HCT116 (cell line): ENCODE measurements at regions not wholly inside any gene's neighbourhood (a gene's known extent, or its start where the extent isn't known, plus 50 kb on each side); places are given as distances from the start of the nearest gene placed in this dataset.
A peak's percentile ranks its signal among the peaks of the same experiment; 100 is the strongest.

Experiments
- ATAC-seq: fragments of 200-7000 bp; cut with Tn5 transposase; 2 replicates; pipeline ENCODE4 v1.9.1; 2020; ENCODE audit warnings: mild to moderate bottlenecking, moderate library complexity
- BruUV-seq: library from RNA; stranded (reverse); fragments of 400-500 nt; replicated peaks from 2 replicates; lab custom pipeline; 2021; lab: Mats Ljungman, UMichigan
- CTCF ChIA-PET: fragments of 300-600 bp; sonication (Branson Sonifier 250); formaldehyde crosslinking; loops from one replicate; lab custom pipeline; 2021; ENCODE audit warnings: antibody characterized with exemption; lab: Charles Lee
- POLR2A ChIA-PET: fragments of 300-600, 350-600 bp; sonication (Branson Sonifier 250); formaldehyde crosslinking; loops from one replicate; lab custom pipeline; 2021; ENCODE audit warnings: antibody characterized with exemption; lab: Charles Lee
- RAD21 ChIA-PET, 2 experiments: fragments of 300-600 bp; sonication (Branson Sonifier 250); formaldehyde crosslinking; loops; one replicate each; lab custom pipeline; 2023; ENCODE audit warnings: low total read pairs in 2 of 2; ENCODE audit not compliant: uncharacterized antibody in 2 of 2, unreplicated experiment in 2 of 2, low non-redundant PET in 1 of 2; lab: Charles Lee
- DNase-seq: peaks from one replicate; pipeline ENCODE4 v3.0.0-alpha.2; 2010; ENCODE audit warnings: low read depth, low spot score
- H2AFZ ChIP-seq: fragments of 200-600 bp; shearing (Covaris generic), sonication (generic); 2 replicates; pipeline ENCODE4 v1.6.1; 2017; ENCODE audit warnings: low read depth, mixed run types, mixed read lengths, antibody characterized with exemption, low read length; ENCODE audit not compliant: poor library complexity, severe bottlenecking
- H3K27ac ChIP-seq: 2 replicates; pipeline ENCODE4 v1.5.1; 2012; ENCODE audit warnings: low read depth, low read length
- H3K27me3 ChIP-seq: fragments of 200-600 bp; sonication (generic); 2 replicates; pipeline ENCODE4 v1.6.1; 2016; ENCODE audit warnings: mixed run types, low read length, mixed read lengths; ENCODE audit not compliant: insufficient read depth
- H3K36me3 ChIP-seq, 2 experiments: fragments of 200-500 bp in 1 of 2; fragments of 200-600 bp in 1 of 2; sonication (Bioruptor generic) in 1 of 2; sonication (generic) in 1 of 2; 2 replicates each; pipeline versions ENCODE4 v1.5.1 to v1.6.1; 2014 to 2016; ENCODE audit warnings: low read length in 2 of 2, inconsistent platforms in 1 of 2, mixed read lengths in 1 of 2, mixed run types in 1 of 2; ENCODE audit not compliant: insufficient read depth in 2 of 2, control insufficient read depth in 1 of 2
- H3K4me1 ChIP-seq, 2 experiments: fragments of 200-600 bp in 1 of 2; sonication (generic) in 1 of 2; 2 replicates each; pipeline versions ENCODE4 v1.5.1 to v1.6.1; 2012 to 2017; ENCODE audit warnings: low read length in 2 of 2, inconsistent platforms in 1 of 2, mild to moderate bottlenecking in 1 of 2, mixed read lengths in 1 of 2, mixed run types in 1 of 2, moderate library complexity in 1 of 2; ENCODE audit not compliant: insufficient read depth in 2 of 2, control insufficient read depth in 1 of 2
- H3K4me2 ChIP-seq: fragments of 200-600 bp; sonication (generic); 2 replicates; pipeline ENCODE4 v1.6.1; 2017; ENCODE audit warnings: mixed run types, low read length, mixed read lengths
- H3K4me3 ChIP-seq, 2 experiments: fragments of 200-600 bp in 1 of 2; sonication (generic) in 1 of 2; replicated peaks in 1 of 2; 2 replicates each; pipeline ENCODE4 v1.5.1; 2011 to 2016; ENCODE audit warnings: low read length in 2 of 2, control low read depth in 1 of 2, low read depth in 1 of 2, mild to moderate bottlenecking in 1 of 2, mixed read lengths in 1 of 2, mixed run types in 1 of 2
- H3K79me2 ChIP-seq: fragments of 200-600 bp; sonication (generic); 2 replicates; pipeline ENCODE4 v1.6.1; 2017; ENCODE audit warnings: mild to moderate bottlenecking, mixed run types, low read length, moderate library complexity, mixed read lengths; ENCODE audit not compliant: insufficient read depth
- H3K9ac ChIP-seq: fragments of 200-600 bp; sonication (generic); 2 replicates; pipeline ENCODE4 v1.6.1; 2016; ENCODE audit warnings: low read length, mixed read lengths
- H3K9me2 ChIP-seq: fragments of 200-600 bp; sonication (generic), shearing (Covaris generic); 2 replicates; pipeline ENCODE4 v1.6.1; 2017; ENCODE audit warnings: mixed run types, mild to moderate bottlenecking, moderate library complexity; ENCODE audit not compliant: insufficient read depth
- H3K9me3 ChIP-seq, 2 experiments: fragments of 200-500 bp in 1 of 2; fragments of 200-600 bp in 1 of 2; sonication (Bioruptor generic) in 1 of 2; sonication (generic) in 1 of 2; 2 replicates each; pipeline ENCODE4 v1.6.1; 2014 to 2017; ENCODE audit warnings: low read length in 2 of 2, mixed read lengths in 2 of 2, inconsistent platforms in 1 of 2, low read depth in 1 of 2, mild to moderate bottlenecking in 1 of 2, mixed run types in 1 of 2, moderate library complexity in 1 of 2; ENCODE audit not compliant: control insufficient read depth in 1 of 2, insufficient read depth in 1 of 2
- H4K20me1 ChIP-seq: fragments of 200-600 bp; sonication (generic), shearing (Covaris generic); 2 replicates; pipeline ENCODE4 v1.6.1; 2017; ENCODE audit warnings: mixed run types, mild to moderate bottlenecking, moderate library complexity; ENCODE audit not compliant: insufficient read depth
- ATF3 ChIP-seq: IDR thresholded peaks from 2 replicates; pipeline ENCODE4 v1.6.1; 2012
- EZH2 ChIP-seq: fragments of 200-600 bp; sonication (generic); IDR thresholded peaks from 2 replicates; pipeline ENCODE4 v1.6.1; 2017; ENCODE audit warnings: antibody characterized with exemption, mixed run types
- FOSL1 ChIP-seq: IDR thresholded peaks from 2 replicates; pipeline ENCODE4 v1.6.1; 2012; ENCODE audit warnings: low read depth
- JUND ChIP-seq: IDR thresholded peaks from 2 replicates; pipeline ENCODE4 v1.6.1; 2012
- POLR2AphosphoS5 ChIP-seq: IDR thresholded peaks from 2 replicates; pipeline ENCODE4 v1.6.1; 2011; ENCODE audit warnings: mild to moderate bottlenecking, low read depth, low read length, moderate library complexity
- RAD21 ChIP-seq: IDR thresholded peaks from 2 replicates; pipeline ENCODE4 v1.6.1; 2012; ENCODE audit warnings: low read depth, mild to moderate bottlenecking
- SIN3A ChIP-seq: IDR thresholded peaks from 2 replicates; pipeline ENCODE4 v1.6.1; 2012; ENCODE audit warnings: low read depth
- SRF ChIP-seq: IDR thresholded peaks from 2 replicates; pipeline ENCODE4 v1.6.1; 2012; ENCODE audit warnings: low read depth
- intact Hi-C: fragments of 100-400 bp; cut with micrococcal nuclease; formaldehyde crosslinking; loops from 2 replicates; pipeline ENCODE4 v1.10.0; 2022
- TF ChIP-seq, protein P1 (sequence below), 3 experiments: fragments of 200-600 bp in 1 of 3; sonication (generic) in 1 of 3; IDR thresholded peaks in 2 of 3; conservative IDR thresholded peaks in 1 of 3; 2 replicates each; pipeline ENCODE4 v1.5.1; 2012 to 2017; ENCODE audit warnings: low read depth in 2 of 3, low read length in 2 of 3, antibody characterized with exemption in 1 of 3, borderline replicate concordance in 1 of 3, control low read depth in 1 of 3, mild to moderate bottlenecking in 1 of 3, mixed read lengths in 1 of 3, mixed run types in 1 of 3, moderate library complexity in 1 of 3; ENCODE audit not compliant: insufficient read depth in 1 of 3
- TF ChIP-seq, protein P2 (sequence below): IDR thresholded peaks from 2 replicates; pipeline ENCODE4 v1.6.1; 2012; ENCODE audit warnings: low read depth

GRCh38 chr12:128069359-128069997, 197.5 kb upstream of the TMEM132C start:
- Histone ChIP-seq H3K79me2 (no peaks in the 10 kb centered on the region), H3K36me3 (no peaks in the 10 kb centered on the region), H3K4me2 (no peak overlapping the region), H3K9ac (no peak overlapping the region), H3K9me2 (no peaks in the 10 kb centered on the region), H3K27ac (no peak overlapping the region), H3K4me1 (no peaks in the 10 kb centered on the region), H3K4me3 (no peak overlapping the region), H3K27me3 (no peaks in the 10 kb centered on the region), H3K9me3 (peaks cover 0 to 10% of the 10 kb centered on the region in 2 experiments; a peak in 1 of 4 replicates), H2AFZ (no peak overlapping the region), H4K20me1 (no peaks in the 10 kb centered on the region)
- TF ChIP-seq, protein P1, sequence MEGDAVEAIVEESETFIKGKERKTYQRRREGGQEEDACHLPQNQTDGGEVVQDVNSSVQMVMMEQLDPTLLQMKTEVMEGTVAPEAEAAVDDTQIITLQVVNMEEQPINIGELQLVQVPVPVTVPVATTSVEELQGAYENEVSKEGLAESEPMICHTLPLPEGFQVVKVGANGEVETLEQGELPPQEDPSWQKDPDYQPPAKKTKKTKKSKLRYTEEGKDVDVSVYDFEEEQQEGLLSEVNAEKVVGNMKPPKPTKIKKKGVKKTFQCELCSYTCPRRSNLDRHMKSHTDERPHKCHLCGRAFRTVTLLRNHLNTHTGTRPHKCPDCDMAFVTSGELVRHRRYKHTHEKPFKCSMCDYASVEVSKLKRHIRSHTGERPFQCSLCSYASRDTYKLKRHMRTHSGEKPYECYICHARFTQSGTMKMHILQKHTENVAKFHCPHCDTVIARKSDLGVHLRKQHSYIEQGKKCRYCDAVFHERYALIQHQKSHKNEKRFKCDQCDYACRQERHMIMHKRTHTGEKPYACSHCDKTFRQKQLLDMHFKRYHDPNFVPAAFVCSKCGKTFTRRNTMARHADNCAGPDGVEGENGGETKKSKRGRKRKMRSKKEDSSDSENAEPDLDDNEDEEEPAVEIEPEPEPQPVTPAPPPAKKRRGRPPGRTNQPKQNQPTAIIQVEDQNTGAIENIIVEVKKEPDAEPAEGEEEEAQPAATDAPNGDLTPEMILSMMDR (IDR thresholded peaks at IDR 0.05 in 2 of 3, conservative IDR thresholded peaks at IDR 0.05 in 1 of 3; ENCODE audit: borderline replicate concordance in 1 of 3, insufficient read depth in 1 of 3, low read depth in 2 of 3, low read length in 2 of 3), result peak; percentile 24 to 74 (median 59); a peak in 5 of 6 replicates
- TF ChIP-seq RAD21 (peak; percentile 58), FOSL1 (no peak)
- ChIA-PET RAD21 (interaction anchor here in 1 of 2 experiments (0.6 kb wide), 1 partner anchor 392 kb away, joined by 4 read pairs; no protein-coding TSS in a partner anchor), CTCF (no interaction called here), POLR2A (no interaction called here)
- no TSS peak for BruUV-seq
- intact Hi-C loops, result loop anchor here (2.0 kb wide), 1 partner anchor 689 kb away; no protein-coding TSS in a partner anchor
- ATAC-seq, result 0 out of 2 replicates have a peak, but pooled peaks have one; percentile 54
- peak; percentile 26 for DNase-seq

DNA sequence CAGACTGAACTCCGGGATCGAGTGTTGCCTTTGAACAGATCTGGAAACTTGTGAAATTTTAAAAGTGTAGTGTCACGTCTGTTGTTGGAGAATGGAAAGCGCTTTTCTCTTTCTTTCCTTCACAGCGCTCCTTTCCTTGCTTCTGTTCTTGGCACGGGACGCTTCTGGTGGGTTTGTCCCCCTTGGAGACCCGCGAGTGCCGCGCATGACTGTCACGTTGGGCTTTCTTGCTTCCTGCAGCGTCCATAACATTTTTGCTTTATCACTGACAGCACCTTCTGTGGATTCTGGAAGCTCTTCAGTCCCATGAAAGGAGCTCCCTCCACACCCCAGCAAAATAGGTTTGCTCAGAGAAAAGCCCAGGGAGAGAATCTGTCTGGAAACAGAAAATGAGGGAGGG, 193.0 kb upstream of the TMEM132C start:
- H3K9me2 ChIP-seq, result no peaks in the 10 kb centered on the region
- no peak overlapping the region for H3K4me2 ChIP-seq
- RAD21 ChIA-PET, result no interaction called here
- POLR2A ChIA-PET, result no interaction called here
- no peak overlapping the region for H3K4me3 ChIP-seq
- no peaks in the 10 kb centered on the region for H3K79me2 ChIP-seq
- no peak for DNase-seq
- H3K27ac ChIP-seq, result no peak overlapping the region
- ATAC-seq, result no peak
- no peak overlapping the region for H3K9ac ChIP-seq
- TF ChIP-seq EZH2, result no peak
- no peak for TF ChIP-seq FOSL1
- no peak for TF ChIP-seq SRF
- TF ChIP-seq ATF3, result no peak
- TF ChIP-seq, protein P2, sequence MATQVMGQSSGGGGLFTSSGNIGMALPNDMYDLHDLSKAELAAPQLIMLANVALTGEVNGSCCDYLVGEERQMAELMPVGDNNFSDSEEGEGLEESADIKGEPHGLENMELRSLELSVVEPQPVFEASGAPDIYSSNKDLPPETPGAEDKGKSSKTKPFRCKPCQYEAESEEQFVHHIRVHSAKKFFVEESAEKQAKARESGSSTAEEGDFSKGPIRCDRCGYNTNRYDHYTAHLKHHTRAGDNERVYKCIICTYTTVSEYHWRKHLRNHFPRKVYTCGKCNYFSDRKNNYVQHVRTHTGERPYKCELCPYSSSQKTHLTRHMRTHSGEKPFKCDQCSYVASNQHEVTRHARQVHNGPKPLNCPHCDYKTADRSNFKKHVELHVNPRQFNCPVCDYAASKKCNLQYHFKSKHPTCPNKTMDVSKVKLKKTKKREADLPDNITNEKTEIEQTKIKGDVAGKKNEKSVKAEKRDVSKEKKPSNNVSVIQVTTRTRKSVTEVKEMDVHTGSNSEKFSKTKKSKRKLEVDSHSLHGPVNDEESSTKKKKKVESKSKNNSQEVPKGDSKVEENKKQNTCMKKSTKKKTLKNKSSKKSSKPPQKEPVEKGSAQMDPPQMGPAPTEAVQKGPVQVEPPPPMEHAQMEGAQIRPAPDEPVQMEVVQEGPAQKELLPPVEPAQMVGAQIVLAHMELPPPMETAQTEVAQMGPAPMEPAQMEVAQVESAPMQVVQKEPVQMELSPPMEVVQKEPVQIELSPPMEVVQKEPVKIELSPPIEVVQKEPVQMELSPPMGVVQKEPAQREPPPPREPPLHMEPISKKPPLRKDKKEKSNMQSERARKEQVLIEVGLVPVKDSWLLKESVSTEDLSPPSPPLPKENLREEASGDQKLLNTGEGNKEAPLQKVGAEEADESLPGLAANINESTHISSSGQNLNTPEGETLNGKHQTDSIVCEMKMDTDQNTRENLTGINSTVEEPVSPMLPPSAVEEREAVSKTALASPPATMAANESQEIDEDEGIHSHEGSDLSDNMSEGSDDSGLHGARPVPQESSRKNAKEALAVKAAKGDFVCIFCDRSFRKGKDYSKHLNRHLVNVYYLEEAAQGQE, result no peak
- TF ChIP-seq JUND, result no peak
- TF ChIP-seq SIN3A, result no peak
- no peak for TF ChIP-seq POLR2AphosphoS5
- no peaks in the 10 kb centered on the region for H3K27me3 ChIP-seq
- peaks cover 6 to 24% of the 10 kb centered on the region in 2 experiments; a peak in 2 of 4 replicates for H3K9me3 ChIP-seq
- CTCF ChIA-PET, result no interaction called here
- H3K36me3 ChIP-seq, result no peaks in the 10 kb centered on the region
- no peak overlapping the region for H2AFZ ChIP-seq
- intact Hi-C loops, result no loop called here
- no TSS peak for BruUV-seq
- no peaks in the 10 kb centered on the region for H3K4me1 ChIP-seq
- no peaks in the 10 kb centered on the region for H4K20me1 ChIP-seq
